BJ (cell line): ENCODE measurements at regions not wholly inside any gene's neighbourhood (a gene's known extent, or its start where the extent isn't known, plus 50 kb on each side); places are given as distances from the start of the nearest gene placed in this dataset.

Experiments
- CTCF ChIA-PET: fragments of 350-600 bp; formaldehyde crosslinking; extraction: SDS; loops from one replicate; lab custom pipeline; 2021; ENCODE audit warnings: antibody characterized with exemption, inconsistent platforms; lab: Yijun Ruan, JAX
- POLR2A ChIA-PET: fragments of 300-600 bp; sonication (Branson Sonifier 250); formaldehyde crosslinking; extraction: SDS; loops from one replicate; lab custom pipeline; 2021; ENCODE audit warnings: antibody characterized with exemption; lab: Charles Lee
- DNase-seq: peaks from one replicate; pipeline ENCODE4 v3.0.0-alpha.2; 2011; ENCODE audit warnings: low read depth
- H3K27me3 ChIP-seq: 2 replicates; pipeline ENCODE4 v1.6.0; 2011; ENCODE audit warnings: low read length; ENCODE audit not compliant: control insufficient read depth, insufficient read depth
- H3K36me3 ChIP-seq: 2 replicates; pipeline ENCODE4 v1.5.1; 2011; ENCODE audit warnings: low read length; ENCODE audit not compliant: control insufficient read depth, insufficient read depth
- H3K4me3 ChIP-seq: 2 replicates; pipeline ENCODE4 v1.5.1; 2011; ENCODE audit warnings: low read depth, mild to moderate bottlenecking, control low read depth, low read length
- TF ChIP-seq, protein P1 (sequence below): IDR thresholded peaks from 2 replicates; pipeline ENCODE4 v1.5.1; 2011; ENCODE audit warnings: low read depth, mild to moderate bottlenecking, control low read depth, inconsistent platforms, low read length, moderate library complexity; ENCODE audit not compliant: insufficient read depth

DNA sequence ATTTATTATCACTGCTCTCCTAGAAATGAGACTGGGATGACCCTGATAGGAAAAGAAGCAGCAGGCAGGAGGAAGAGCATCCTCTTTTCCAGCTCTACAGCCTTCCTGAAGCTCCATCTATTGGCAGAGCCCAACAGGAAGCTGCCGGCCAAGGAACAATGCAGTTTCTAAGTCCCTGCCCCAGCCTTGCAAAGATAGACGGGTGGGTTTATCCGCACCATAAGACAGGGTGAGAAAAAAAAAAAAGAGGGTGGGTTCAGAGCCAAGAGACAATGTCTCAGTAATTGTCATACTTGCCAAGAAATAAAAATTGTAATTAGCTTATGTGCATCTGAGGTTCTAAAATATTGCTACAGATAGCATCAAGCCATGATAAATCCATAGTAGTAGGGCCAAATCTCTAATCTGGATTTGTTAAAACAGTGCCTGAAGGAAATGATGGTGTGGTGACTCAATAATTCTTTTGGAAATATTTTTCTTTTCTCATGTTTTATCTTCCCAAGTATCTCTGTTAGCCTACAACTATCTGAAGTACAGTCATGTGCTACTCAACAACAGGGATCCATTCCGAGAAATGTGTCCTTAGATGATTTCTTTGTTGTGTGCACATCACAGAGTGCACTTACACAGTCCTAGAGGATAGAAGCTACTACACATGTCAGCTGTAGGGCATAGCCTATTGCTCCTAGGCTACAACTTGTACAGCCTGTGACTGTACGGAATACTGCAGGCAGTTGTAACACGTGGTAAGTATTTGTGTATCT is 242.9 kb upstream of the CXCL12 start:
- H3K4me3 ChIP-seq, result no peak overlapping the region
- peak; percentile 83 for DNase-seq
- ChIA-PET POLR2A (no interaction called here), CTCF (interaction anchor here (1.1 to 1.8 kb wide), 2 partner anchors 17 to 52 kb away, joined by 3 to 4 read pairs; no protein-coding TSS in a partner anchor)
- H3K27me3 ChIP-seq, result no peaks in the 10 kb centered on the region
- TF ChIP-seq, protein P1, sequence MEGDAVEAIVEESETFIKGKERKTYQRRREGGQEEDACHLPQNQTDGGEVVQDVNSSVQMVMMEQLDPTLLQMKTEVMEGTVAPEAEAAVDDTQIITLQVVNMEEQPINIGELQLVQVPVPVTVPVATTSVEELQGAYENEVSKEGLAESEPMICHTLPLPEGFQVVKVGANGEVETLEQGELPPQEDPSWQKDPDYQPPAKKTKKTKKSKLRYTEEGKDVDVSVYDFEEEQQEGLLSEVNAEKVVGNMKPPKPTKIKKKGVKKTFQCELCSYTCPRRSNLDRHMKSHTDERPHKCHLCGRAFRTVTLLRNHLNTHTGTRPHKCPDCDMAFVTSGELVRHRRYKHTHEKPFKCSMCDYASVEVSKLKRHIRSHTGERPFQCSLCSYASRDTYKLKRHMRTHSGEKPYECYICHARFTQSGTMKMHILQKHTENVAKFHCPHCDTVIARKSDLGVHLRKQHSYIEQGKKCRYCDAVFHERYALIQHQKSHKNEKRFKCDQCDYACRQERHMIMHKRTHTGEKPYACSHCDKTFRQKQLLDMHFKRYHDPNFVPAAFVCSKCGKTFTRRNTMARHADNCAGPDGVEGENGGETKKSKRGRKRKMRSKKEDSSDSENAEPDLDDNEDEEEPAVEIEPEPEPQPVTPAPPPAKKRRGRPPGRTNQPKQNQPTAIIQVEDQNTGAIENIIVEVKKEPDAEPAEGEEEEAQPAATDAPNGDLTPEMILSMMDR, result peak; percentile 47
- H3K36me3 ChIP-seq, result no peaks in the 10 kb centered on the region

DNA sequence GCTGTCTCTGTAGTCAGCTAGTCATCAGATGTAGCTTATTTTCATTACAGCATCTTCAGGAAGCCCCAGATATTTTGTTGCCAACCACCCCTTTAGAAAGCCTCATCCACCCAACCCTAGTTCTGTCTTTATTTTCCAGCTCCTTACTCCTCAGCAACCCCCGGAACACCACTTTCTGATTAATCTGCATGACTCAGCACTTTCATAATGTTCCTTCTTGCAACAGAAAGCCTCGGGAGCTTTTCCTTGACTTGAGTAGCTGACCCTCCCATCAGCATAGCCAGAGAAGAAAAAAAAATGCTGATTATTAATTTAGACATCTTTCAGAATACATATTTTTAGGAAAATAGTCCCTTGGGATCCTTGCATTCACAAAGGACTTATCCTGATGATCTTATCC is 244.0 kb upstream of the CXCL12 start:
- TF ChIP-seq, protein P1, result no peak
- POLR2A ChIA-PET, result interaction anchor here (0.7 kb wide), 1 partner anchor 13 kb away, joined by 3 read pairs; no protein-coding TSS in a partner anchor
- DNase-seq, result no peak
- H3K27me3 ChIP-seq, result no peaks in the 10 kb centered on the region
- no peaks in the 10 kb centered on the region for H3K36me3 ChIP-seq
- H3K4me3 ChIP-seq, result no peak overlapping the region
- CTCF ChIA-PET, result interaction anchor here (1.1 to 1.8 kb wide), 3 partner anchors 18 to 229 kb away, joined by 3 to 8 read pairs (median 4); no protein-coding TSS in a partner anchor

DNA sequence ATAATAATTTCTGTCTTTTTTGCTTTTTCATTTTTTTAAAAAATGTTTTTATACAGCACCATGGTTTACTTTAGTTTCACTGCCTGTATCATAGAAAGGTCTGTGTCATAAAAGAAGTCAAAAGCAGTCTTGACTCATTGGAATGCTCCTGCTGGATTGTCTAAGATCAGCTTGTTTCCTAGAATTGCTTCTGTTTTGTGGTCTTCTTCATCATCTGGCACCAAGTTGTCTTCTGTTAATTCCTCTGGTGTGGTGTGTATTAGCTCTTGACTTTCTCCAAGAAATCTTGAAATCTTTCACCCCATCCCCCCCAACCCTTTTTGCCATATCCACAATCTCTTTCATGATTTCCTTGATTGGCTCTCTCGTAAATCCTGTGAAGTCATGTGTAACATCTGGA is 250.3 kb upstream of the CXCL12 start:
- ChIA-PET POLR2A (interaction anchor here (0.7 kb wide), 1 partner anchor 33 kb away, joined by 3 read pairs; no protein-coding TSS in a partner anchor), CTCF (interaction anchor here (0.7 kb wide), 1 partner anchor 249 kb away, joined by 4 read pairs; no protein-coding TSS in a partner anchor)
- H3K27me3 ChIP-seq, result no peaks in the 10 kb centered on the region

GRCh38 chr10:44636625-44637024 is 251.7 kb upstream of the CXCL12 start:
- Histone ChIP-seq H3K36me3 (no peaks in the 10 kb centered on the region), H3K27me3 (no peaks in the 10 kb centered on the region), H3K4me3 (no peak overlapping the region)
- POLR2A ChIA-PET, result interaction anchor here (0.7 kb wide), 1 partner anchor 128 kb away, joined by 4 read pairs; no protein-coding TSS in a partner anchor
- CTCF ChIA-PET, result no interaction called here
- DNase-seq, result no peak
- TF ChIP-seq, protein P1, result no peak

More for the DNA sequence above, 250.3 kb upstream of the CXCL12 start:
- Histone ChIP-seq H3K36me3 (no peaks in the 10 kb centered on the region), H3K4me3 (no peak overlapping the region)
- DNase-seq, result no peak
- TF ChIP-seq, protein P1, result no peak

GRCh38 chr10:44640429-44640828 is 255.5 kb upstream of the CXCL12 start:
- POLR2A ChIA-PET, result no interaction called here
- no peaks in the 10 kb centered on the region for H3K27me3 ChIP-seq
- no peak overlapping the region for H3K4me3 ChIP-seq
- TF ChIP-seq, protein P1, result no peak
- no peak for DNase-seq
- CTCF ChIA-PET, result no interaction called here
- H3K36me3 ChIP-seq, result no peaks in the 10 kb centered on the region
